ENCODE measurements at regions not wholly inside any gene's neighbourhood (a gene's known extent, or its start where the extent isn't known, plus 50 kb on each side); places are given as distances from the start of the nearest gene placed in this dataset.

DNA sequence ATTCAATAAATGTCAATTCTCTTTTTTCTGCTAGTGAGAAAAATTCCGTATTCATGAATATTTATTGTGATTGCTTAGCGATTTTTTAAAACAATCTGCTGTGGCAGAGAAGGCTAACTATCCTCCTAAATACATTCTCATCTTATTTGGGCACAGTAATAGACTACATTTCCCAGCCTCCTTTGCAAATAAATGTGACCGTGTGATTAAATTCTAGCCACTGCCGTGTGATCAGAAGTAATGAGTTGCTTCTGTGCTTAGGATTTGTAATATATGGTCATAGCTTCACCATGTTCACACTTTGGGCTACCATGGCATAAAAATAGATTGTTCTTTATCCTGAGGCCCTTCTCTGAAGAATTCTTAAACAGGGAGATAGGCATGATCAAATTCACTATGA lies 179.6 kb downstream of the FAM124B start:
- H3K4me3 ChIP-seq (ENCODE audit: control insufficient read depth in 2 of 3, extremely low read depth in 1 of 3, insufficient read depth in 2 of 3, low read depth in 1 of 3, low read length in 3 of 3): no peak overlapping the region
- H3K9me3 ChIP-seq (ENCODE audit: control insufficient read depth, low read depth, low read length): no peaks in the 10 kb centered on the region
- H4K20me1 ChIP-seq (ENCODE audit: control insufficient read depth, extremely low read depth, insufficient read depth, low read length): no peaks in the 10 kb centered on the region
- peak; percentile 73 for FAIRE-seq
- peak overlapping the region; percentile 20 for H2AFZ ChIP-seq (ENCODE audit: control insufficient read depth, low read length)
- no peaks in the 10 kb centered on the region for H3K9me1 ChIP-seq (ENCODE audit: control insufficient read depth, extremely low read depth, insufficient read depth, low read length)
- no peaks in the 10 kb centered on the region for H3K79me2 ChIP-seq (ENCODE audit: control insufficient read depth, insufficient read depth, low read length)
- no peak overlapping the region for H3K9ac ChIP-seq (ENCODE audit: control insufficient read depth, extremely low read depth, insufficient read depth, low read length)
- H3K4me2 ChIP-seq (ENCODE audit: control insufficient read depth, extremely low read depth, insufficient read depth, low read depth, low read length): peak overlapping the region; percentile 22
- dilution Hi-C loops (cut with MboI; ENCODE audit: extremely low pct_ligation_motif_present, low sequenced_read_pairs): no loop called here
- no peaks in the 10 kb centered on the region for H3K27me3 ChIP-seq (ENCODE audit: control insufficient read depth, extremely low read depth, insufficient read depth, low read length)
- H3K27ac ChIP-seq (ENCODE audit: control insufficient read depth, insufficient read depth, low read length): peak overlapping the region; percentile 93
- no peak for DNase-seq (ENCODE audit: low read depth, low spot score)
- peaks cover 27% of the 10 kb centered on the region for H3K4me1 ChIP-seq (ENCODE audit: control insufficient read depth, extremely low read depth, insufficient read depth, low read length)
- no peaks in the 10 kb centered on the region for H3K36me3 ChIP-seq (ENCODE audit: control insufficient read depth in 2 of 2, extremely low read depth in 1 of 2, insufficient read depth in 2 of 2, low read length in 2 of 2)
- TF ChIP-seq CTCF (optimal IDR thresholded peaks at IDR 0.05 in 1 of 3, IDR thresholded peaks at IDR 0.05 in 1 of 3, conservative IDR thresholded peaks at IDR 0.05 in 1 of 3; ENCODE audit: extremely low read depth in 1 of 3, insufficient read depth in 2 of 3, low read length in 3 of 3) (no peak), EZH2 (IDR thresholded peaks at IDR 0.05; ENCODE audit: low read length) (no peak)

- Histone ChIP-seq H3K9me3 (ENCODE audit: control insufficient read depth, low read depth, low read length) (no peaks in the 10 kb centered on the region), H3K79me2 (ENCODE audit: control insufficient read depth, insufficient read depth, low read length) (no peaks in the 10 kb centered on the region), H3K36me3 (ENCODE audit: control insufficient read depth in 2 of 2, extremely low read depth in 1 of 2, insufficient read depth in 2 of 2, low read length in 2 of 2) (no peaks in the 10 kb centered on the region), H2AFZ (ENCODE audit: control insufficient read depth, low read length) (peak overlapping the region; percentile 22), H3K4me1 (ENCODE audit: control insufficient read depth, extremely low read depth, insufficient read depth, low read length) (peaks cover 27% of the 10 kb centered on the region), H3K27me3 (ENCODE audit: control insufficient read depth, extremely low read depth, insufficient read depth, low read length) (no peaks in the 10 kb centered on the region), H3K4me3 (ENCODE audit: control insufficient read depth in 2 of 3, extremely low read depth in 1 of 3, insufficient read depth in 2 of 3, low read depth in 1 of 3, low read length in 3 of 3) (no peak overlapping the region), H3K9me1 (ENCODE audit: control insufficient read depth, extremely low read depth, insufficient read depth, low read length) (no peaks in the 10 kb centered on the region), H3K9ac (ENCODE audit: control insufficient read depth, extremely low read depth, insufficient read depth, low read length) (peak overlapping the region; percentile 55), H4K20me1 (ENCODE audit: control insufficient read depth, extremely low read depth, insufficient read depth, low read length) (no peaks in the 10 kb centered on the region), H3K4me2 (ENCODE audit: control insufficient read depth, extremely low read depth, insufficient read depth, low read depth, low read length) (peak overlapping the region; percentile 22), H3K27ac (ENCODE audit: control insufficient read depth, insufficient read depth, low read length) (peak overlapping the region; percentile 93)
- dilution Hi-C loops (cut with MboI; ENCODE audit: extremely low pct_ligation_motif_present, low sequenced_read_pairs): no loop called here
- DNase-seq (ENCODE audit: low read depth, low spot score): peak; percentile 92
- TF ChIP-seq CTCF (optimal IDR thresholded peaks at IDR 0.05 in 1 of 3, IDR thresholded peaks at IDR 0.05 in 1 of 3, conservative IDR thresholded peaks at IDR 0.05 in 1 of 3; ENCODE audit: extremely low read depth in 1 of 3, insufficient read depth in 2 of 3, low read length in 3 of 3): no peak
- TF ChIP-seq EZH2 (IDR thresholded peaks at IDR 0.05; ENCODE audit: low read length): no peak
- FAIRE-seq: peak; percentile 92
Measured at GRCh38 chr2:224221455-224221913, 180.4 kb downstream of the FAM124B start.
